OCI-LY7 (cell line): ENCODE measurements at regions not wholly inside any gene's neighbourhood (a gene's known extent, or its start where the extent isn't known, plus 50 kb on each side); places are given as distances from the start of the nearest gene placed in this dataset.

Experiments
- BruUV-seq: library from RNA; stranded (reverse); fragments of 400-500 nt; replicated peaks from 2 replicates; lab custom pipeline; 2021; lab: Mats Ljungman, UMichigan
- CTCF ChIA-PET: fragments of 300-600 bp; sonication (Branson Sonifier 250); formaldehyde crosslinking; loops from one replicate; lab custom pipeline; 2022; ENCODE audit warnings: antibody characterized with exemption; ENCODE audit not compliant: unreplicated experiment; lab: Charles Lee
- POLR2A ChIA-PET: fragments of 300-600 bp; sonication (Branson Sonifier 250); formaldehyde crosslinking; loops from one replicate; lab custom pipeline; 2022; ENCODE audit warnings: antibody characterized with exemption; lab: Charles Lee
- DNase-seq: peaks from one replicate; pipeline ENCODE4 v3.0.0-alpha.2; 2015; ENCODE audit warnings: low spot score
- H2AFZ ChIP-seq: fragments of 200-600 bp; sonication (generic), shearing (Covaris generic); 2 replicates; pipeline ENCODE4 v1.6.1; 2014; ENCODE audit warnings: mild to moderate bottlenecking, antibody characterized with exemption, low read length, moderate library complexity
- H3K27ac ChIP-seq: fragments of 200-600 bp; sonication (generic); 2 replicates; pipeline ENCODE4 v1.5.1; 2014; ENCODE audit warnings: mixed run types, low read depth, mild to moderate bottlenecking, moderate library complexity, low read length, inconsistent platforms; ENCODE audit not compliant: poor library complexity, severe bottlenecking
- H3K36me3 ChIP-seq: fragments of 200-600 bp; sonication (generic); 2 replicates; pipeline ENCODE4 v1.6.1; 2014; ENCODE audit warnings: mild to moderate bottlenecking, antibody characterized with exemption, low read length, moderate library complexity, mixed read lengths; ENCODE audit not compliant: insufficient read depth
- H3K4me1 ChIP-seq: fragments of 200-600 bp; sonication (generic); 2 replicates; pipeline ENCODE4 v1.5.1; 2014; ENCODE audit warnings: mild to moderate bottlenecking, low read length; ENCODE audit not compliant: insufficient read depth, poor library complexity, severe bottlenecking
- H3K4me2 ChIP-seq: fragments of 200-600 bp; sonication (generic); 2 replicates; pipeline ENCODE4 v1.6.1; 2014; ENCODE audit warnings: mild to moderate bottlenecking, low read length
- H3K4me3 ChIP-seq: fragments of 200-600 bp; sonication (generic); 2 replicates; pipeline ENCODE4 v1.5.1; 2014; ENCODE audit warnings: mild to moderate bottlenecking, low read depth, low read length; ENCODE audit not compliant: poor library complexity, severe bottlenecking
- H3K79me2 ChIP-seq: fragments of 200-600 bp; sonication (generic); 2 replicates; pipeline ENCODE4 v1.6.1; 2016; ENCODE audit warnings: low read depth, mild to moderate bottlenecking, low read length, moderate library complexity, mixed read lengths; ENCODE audit not compliant: insufficient read depth
- H3K9me2 ChIP-seq: fragments of 200-600 bp; sonication (generic); 2 replicates; pipeline ENCODE4 v1.6.1; 2016; ENCODE audit warnings: mild to moderate bottlenecking, low read length, mixed read lengths; ENCODE audit not compliant: insufficient read depth
- H3K9me3 ChIP-seq: fragments of 200-600 bp; sonication (generic); 2 replicates; pipeline ENCODE4 v1.6.1; 2014; ENCODE audit warnings: mild to moderate bottlenecking, mixed run types, low read length, mixed read lengths
- H4K20me1 ChIP-seq: fragments of 200-600 bp; sonication (generic); 2 replicates; pipeline ENCODE4 v1.6.1; 2014; ENCODE audit warnings: mild to moderate bottlenecking, antibody characterized with exemption, low read length, moderate library complexity, mixed read lengths; ENCODE audit not compliant: insufficient read depth
- CTCF ChIP-seq: fragments of 200-600 bp; sonication (generic); conservative IDR thresholded peaks from 2 replicates; pipeline ENCODE4 v1.5.1; 2014; ENCODE audit warnings: mild to moderate bottlenecking, antibody characterized with exemption, low read length, moderate library complexity, mixed read lengths
- EZH2phosphoT487 ChIP-seq: fragments of 200-600 bp; sonication (generic); IDR thresholded peaks from 2 replicates; pipeline ENCODE4 v1.6.1; 2018; ENCODE audit warnings: low read depth, borderline replicate concordance, mild to moderate bottlenecking, mixed run types, antibody characterized with exemption, low read length, moderate library complexity, mixed read lengths
- intact Hi-C: fragments of 100-400 bp; cut with micrococcal nuclease; formaldehyde crosslinking; loops from one replicate; pipeline ENCODE4 v1.10.0; 2022; ENCODE audit not compliant: unreplicated experiment

GRCh38 chrX:122475306-122475705 is 708.8 kb upstream of the GRIA3 start:
- CTCF ChIA-PET = no interaction called here
- Histone ChIP-seq H3K27ac (no peak overlapping the region), H3K4me3 (no peak overlapping the region), H3K79me2 (no peaks in the 10 kb centered on the region), H3K4me1 (no peaks in the 10 kb centered on the region), H2AFZ (no peak overlapping the region), H3K4me2 (no peak overlapping the region), H3K9me3 (no peaks in the 10 kb centered on the region), H4K20me1 (no peaks in the 10 kb centered on the region), H3K36me3 (no peaks in the 10 kb centered on the region), H3K9me2 (no peaks in the 10 kb centered on the region)
- no TSS peak for BruUV-seq
- TF ChIP-seq EZH2phosphoT487 (no peak), CTCF (no peak)
- no peak for DNase-seq
- intact Hi-C loops = no loop called here
- POLR2A ChIA-PET = no interaction called here

DNA sequence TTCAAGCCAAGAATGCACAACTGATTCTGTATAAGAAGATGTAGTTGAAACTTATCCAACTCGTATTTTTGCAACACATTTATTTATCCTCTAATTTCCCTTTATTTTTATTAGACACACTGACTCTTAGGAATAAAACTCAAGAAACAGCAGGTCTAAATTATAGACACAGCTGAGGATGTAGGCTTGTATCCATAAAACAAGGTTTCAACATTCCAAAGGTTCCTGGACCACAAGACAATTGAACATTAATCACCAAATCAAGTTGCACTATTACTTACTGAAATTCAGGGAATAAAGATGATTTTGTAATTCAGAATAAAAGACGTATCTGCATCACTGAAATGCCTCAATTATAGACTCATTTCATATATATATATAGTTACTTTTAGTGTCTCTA is 683.5 kb upstream of the GRIA3 start:
- H3K4me3 ChIP-seq = no peak overlapping the region
- no peak overlapping the region for H3K4me2 ChIP-seq
- H3K4me1 ChIP-seq = no peaks in the 10 kb centered on the region
- H3K36me3 ChIP-seq = no peaks in the 10 kb centered on the region
- H3K9me3 ChIP-seq = no peaks in the 10 kb centered on the region
- ChIA-PET CTCF (no interaction called here), POLR2A (interaction anchor here (0.6 kb wide), 1 partner anchor 1436 kb away, joined by 3 read pairs; no protein-coding TSS in a partner anchor)
- intact Hi-C loops = no loop called here
- TF ChIP-seq CTCF = no peak
- no peak for TF ChIP-seq EZH2phosphoT487
- no peak overlapping the region for H3K27ac ChIP-seq
- no peak for DNase-seq
- no peaks in the 10 kb centered on the region for H4K20me1 ChIP-seq
- no peaks in the 10 kb centered on the region for H3K79me2 ChIP-seq
- no TSS peak for BruUV-seq
- no peaks in the 10 kb centered on the region for H3K9me2 ChIP-seq
- H2AFZ ChIP-seq = no peak overlapping the region

DNA sequence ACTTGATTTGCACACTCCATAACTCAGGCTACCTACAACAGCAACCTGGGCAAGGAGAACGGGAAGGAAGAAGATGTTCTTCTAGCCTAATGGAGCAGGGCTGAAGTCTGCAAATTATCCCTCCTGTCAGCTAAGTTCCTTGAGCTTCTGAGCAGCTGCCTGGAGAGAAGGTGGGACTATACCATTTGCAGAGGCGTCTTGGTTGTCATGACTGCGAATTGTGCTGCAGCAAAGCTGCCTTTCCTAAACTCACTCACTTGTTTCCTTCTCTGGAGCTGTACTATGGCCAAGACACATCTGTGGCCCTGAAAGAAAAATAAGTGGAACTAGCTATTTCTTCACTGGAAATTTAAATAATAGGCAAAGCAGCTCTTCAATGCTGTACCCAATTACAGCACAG is 682.4 kb upstream of the GRIA3 start:
- Histone ChIP-seq H3K36me3 (no peaks in the 10 kb centered on the region), H3K4me2 (no peak overlapping the region), H3K4me1 (no peaks in the 10 kb centered on the region), H3K9me3 (no peaks in the 10 kb centered on the region), H3K9me2 (no peaks in the 10 kb centered on the region), H3K27ac (no peak overlapping the region), H3K79me2 (no peaks in the 10 kb centered on the region), H3K4me3 (no peak overlapping the region), H4K20me1 (no peaks in the 10 kb centered on the region), H2AFZ (no peak overlapping the region)
- DNase-seq = no peak
- POLR2A ChIA-PET = no interaction called here
- TF ChIP-seq EZH2phosphoT487 = no peak
- TF ChIP-seq CTCF = no peak
- BruUV-seq = no TSS peak
- CTCF ChIA-PET = no interaction called here
- intact Hi-C loops = no loop called here
